Keratinocyte (primary cell): ENCODE measurements at regions not wholly inside any gene's neighbourhood (a gene's known extent, or its start where the extent isn't known, plus 50 kb on each side); places are given as distances from the start of the nearest gene placed in this dataset.

Source experiments
- DNase-seq: peaks from one replicate; pipeline ENCODE4 v3.0.0-alpha.2; 2011; ENCODE audit warnings: low read depth, missing footprints, low spot score
- FAIRE-seq: peaks from 2 replicates; lab custom pipeline; 2011; peaks lifted over from hg19 to GRCh38; lab: Jason Lieb, UNC
- H2AFZ ChIP-seq: 2 replicates; pipeline ENCODE4 v1.6.0; 2012; ENCODE audit warnings: low read length, control low read depth, inconsistent platforms; ENCODE audit not compliant: control insufficient read depth
- H3K27ac ChIP-seq: 2 replicates; pipeline ENCODE4 v1.5.1; 2011; ENCODE audit warnings: low read length; ENCODE audit not compliant: control insufficient read depth, insufficient read depth
- H3K27me3 ChIP-seq: 3 replicates; pipeline ENCODE4 v1.6.0; 2011; ENCODE audit warnings: low read length; ENCODE audit not compliant: control insufficient read depth, insufficient read depth; ENCODE audit errors: extremely low read depth
- H3K36me3 ChIP-seq, 2 experiments: 2 replicates in 1 of 2; 3 replicates in 1 of 2; pipeline ENCODE4 v1.5.1; 2011; ENCODE audit warnings: low read length in 2 of 2, mild to moderate bottlenecking in 1 of 2; ENCODE audit not compliant: control insufficient read depth in 2 of 2, insufficient read depth in 2 of 2; ENCODE audit errors: extremely low read depth in 1 of 2
- H3K4me1 ChIP-seq: 3 replicates; pipeline ENCODE4 v1.5.1; 2011; ENCODE audit warnings: low read length; ENCODE audit not compliant: control insufficient read depth, insufficient read depth; ENCODE audit errors: extremely low read depth
- H3K4me2 ChIP-seq: 3 replicates; pipeline ENCODE4 v1.6.0; 2011; ENCODE audit warnings: low read depth, low read length; ENCODE audit not compliant: control insufficient read depth, insufficient read depth; ENCODE audit errors: extremely low read depth
- H3K4me3 ChIP-seq, 3 experiments: fragments of 200-600 bp in 1 of 3; sonication (generic) in 1 of 3; 2 replicates in 2 of 3; 3 replicates in 1 of 3; pipeline ENCODE4 v1.5.1; 2011 to 2016; ENCODE audit warnings: low read length in 3 of 3, mild to moderate bottlenecking in 3 of 3, control low read depth in 2 of 3, inconsistent platforms in 1 of 3, low read depth in 1 of 3, mixed read lengths in 1 of 3, mixed run types in 1 of 3, moderate library complexity in 1 of 3; ENCODE audit not compliant: control insufficient read depth in 2 of 3, insufficient read depth in 2 of 3; ENCODE audit errors: extremely low read depth in 1 of 3
- H3K79me2 ChIP-seq: 2 replicates; pipeline ENCODE4 v1.6.0; 2012; ENCODE audit warnings: low read length; ENCODE audit not compliant: control insufficient read depth, insufficient read depth
- H3K9ac ChIP-seq: 3 replicates; pipeline ENCODE4 v1.6.0; 2011; ENCODE audit warnings: low read length; ENCODE audit not compliant: control insufficient read depth, insufficient read depth; ENCODE audit errors: extremely low read depth
- H3K9me1 ChIP-seq: 3 replicates; pipeline ENCODE4 v1.6.0; 2011; ENCODE audit warnings: low read length; ENCODE audit not compliant: control insufficient read depth, insufficient read depth; ENCODE audit errors: extremely low read depth
- H3K9me3 ChIP-seq: 2 replicates; pipeline ENCODE4 v1.5.1; 2012; ENCODE audit warnings: low read depth, low read length; ENCODE audit not compliant: control insufficient read depth
- H4K20me1 ChIP-seq: 3 replicates; pipeline ENCODE4 v1.6.0; 2011; ENCODE audit warnings: low read length; ENCODE audit not compliant: control insufficient read depth, insufficient read depth; ENCODE audit errors: extremely low read depth
- CTCF ChIP-seq, 3 experiments: IDR thresholded peaks in 1 of 3; conservative IDR thresholded peaks in 1 of 3; optimal IDR thresholded peaks in 1 of 3; 2 replicates in 2 of 3; 3 replicates in 1 of 3; pipeline versions ENCODE3 to v1.5.1; 2011; ENCODE audit warnings: low read length in 3 of 3, mild to moderate bottlenecking in 3 of 3, moderate library complexity in 2 of 3, control low read depth in 1 of 3, inconsistent platforms in 1 of 3; ENCODE audit not compliant: insufficient read depth in 2 of 3; ENCODE audit errors: extremely low read depth in 1 of 3
- EZH2 ChIP-seq: IDR thresholded peaks from one replicate; pipeline ENCODE4 v1.6.1; 2012; ENCODE audit warnings: inconsistent platforms, mild to moderate bottlenecking, low read length, moderate library complexity
- dilution Hi-C: fragments of 300-500 bp; cut with MboI; formaldehyde crosslinking; loops from one replicate; pipeline ENCODE4 v1.7.0; 2020; ENCODE audit warnings: low sequenced_read_pairs; ENCODE audit not compliant: extremely low pct_ligation_motif_present

DNA sequence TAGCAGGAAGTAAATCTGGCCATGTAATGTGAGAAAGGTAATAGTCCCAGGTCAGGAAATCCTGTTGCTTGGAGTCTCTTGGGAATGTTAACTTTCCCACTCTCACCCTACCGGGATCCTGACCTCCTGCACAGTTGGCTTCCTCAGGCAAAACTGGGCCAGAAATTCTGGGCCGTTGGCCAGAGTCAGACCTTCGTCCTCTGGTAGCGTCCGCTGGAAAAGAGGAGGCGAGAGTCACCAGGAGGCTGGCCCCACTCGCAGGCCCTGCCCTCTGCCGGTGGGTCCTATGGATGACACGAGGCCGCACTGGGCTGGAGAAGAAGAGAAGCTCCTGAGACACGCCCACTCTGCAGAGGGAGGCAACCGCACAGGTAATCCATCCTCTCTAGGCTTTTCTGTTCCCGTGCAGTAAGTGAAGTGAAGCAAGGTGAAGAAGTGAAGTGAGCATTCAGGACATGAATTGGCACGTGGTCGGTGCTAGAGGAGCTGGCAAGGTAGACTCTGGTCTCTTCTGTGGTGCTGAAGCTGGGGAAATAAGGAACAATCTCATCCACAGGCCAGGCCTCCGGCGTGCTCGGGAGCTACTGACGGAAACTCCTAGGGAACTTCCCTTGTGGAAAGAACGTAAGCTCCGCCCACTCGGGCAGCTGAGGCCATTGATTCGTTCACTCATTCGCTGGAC, 182.7 kb upstream of the GLI2 start:
- dilution Hi-C loops = no loop called here
- H3K27ac ChIP-seq = no peak overlapping the region
- peak; percentile 88 for FAIRE-seq

GRCh38 chr2:120554625-120555032, 181.0 kb upstream of the GLI2 start:
- TF ChIP-seq EZH2 = no peak
- no peak for TF ChIP-seq CTCF (optimal IDR thresholded peaks at IDR 0.05 in 1 of 3, IDR thresholded peaks at IDR 0.05 in 1 of 3, conservative IDR thresholded peaks at IDR 0.05 in 1 of 3; ENCODE audit: extremely low read depth in 1 of 3, insufficient read depth in 2 of 3, low read length in 3 of 3)
- H3K36me3 ChIP-seq = no peaks in the 10 kb centered on the region
- H3K27me3 ChIP-seq = peaks cover 7% of the 10 kb centered on the region

More for the DNA sequence above, 182.7 kb upstream of the GLI2 start:
- peak overlapping the region in 1 of 3 experiments; percentile 56 for H3K4me3 ChIP-seq
- no peaks in the 10 kb centered on the region for H4K20me1 ChIP-seq
- no peaks in the 10 kb centered on the region for H3K9me1 ChIP-seq
- H3K4me1 ChIP-seq = peaks cover 16% of the 10 kb centered on the region
- H3K36me3 ChIP-seq = no peaks in the 10 kb centered on the region
- H3K4me2 ChIP-seq = peak overlapping the region; percentile 73
- no peaks in the 10 kb centered on the region for H3K9me3 ChIP-seq
- no peak overlapping the region for H3K9ac ChIP-seq
- TF ChIP-seq CTCF (optimal IDR thresholded peaks at IDR 0.05 in 1 of 3, IDR thresholded peaks at IDR 0.05 in 1 of 3, conservative IDR thresholded peaks at IDR 0.05 in 1 of 3; ENCODE audit: extremely low read depth in 1 of 3, insufficient read depth in 2 of 3, low read length in 3 of 3) (peak; percentile 77 to 91 (median 82)), EZH2 (no peak)
- H3K79me2 ChIP-seq = no peaks in the 10 kb centered on the region
- H2AFZ ChIP-seq = peak overlapping the region; percentile 78
- DNase-seq = peak; percentile 23
- H3K27me3 ChIP-seq = peaks cover 7% of the 10 kb centered on the region

More at GRCh38 chr2:120554625-120555032, 181.0 kb upstream of the GLI2 start:
- Histone ChIP-seq H3K27ac (no peak overlapping the region), H3K79me2 (no peaks in the 10 kb centered on the region), H2AFZ (no peak overlapping the region), H3K9ac (no peak overlapping the region), H3K9me1 (no peaks in the 10 kb centered on the region), H3K4me2 (no peak overlapping the region), H3K9me3 (no peaks in the 10 kb centered on the region), H3K4me1 (peaks cover 16% of the 10 kb centered on the region), H4K20me1 (no peaks in the 10 kb centered on the region), H3K4me3 (no peak overlapping the region)
- no peak for DNase-seq
- FAIRE-seq = no peak
- dilution Hi-C loops = no loop called here
